Transverse colon (tissue), 4 donors: ENCODE measurements at regions not wholly inside any gene's neighbourhood (a gene's known extent, or its start where the extent isn't known, plus 50 kb on each side); places are given as distances from the start of the nearest gene placed in this dataset.

Experiments
- DNase-seq: peaks from one replicate; pipeline ENCODE4 v3.0.0-alpha.2; 2019
- H3K27ac ChIP-seq, 4 donors: fragments of 200-600 bp; sonication (generic); 2 replicates each; pipeline ENCODE4 v1.5.1; 2016 to 2018; ENCODE audit warnings: inconsistent platforms in 4 of 4
- H3K27me3 ChIP-seq: fragments of 200-600 bp; sonication (generic); 2 replicates; pipeline ENCODE4 v1.5.1; 2017; ENCODE audit warnings: inconsistent platforms
- H3K36me3 ChIP-seq, 4 donors: fragments of 200-600 bp; sonication (generic); 2 replicates each; pipeline ENCODE4 v1.5.1; 2017 to 2019; ENCODE audit warnings: inconsistent platforms in 4 of 4
- H3K4me1 ChIP-seq, 4 donors: fragments of 200-600 bp; sonication (generic); 2 replicates each; pipeline ENCODE4 v1.5.1; 2017 to 2020; ENCODE audit warnings: inconsistent platforms in 4 of 4
- H3K4me3 ChIP-seq, 4 donors: fragments of 200-600 bp; sonication (generic); 1 replicate in 1 of 4; 2 replicates in 3 of 4; pipeline versions ENCODE4 v1.5.1 to v1.6.1; 2017 to 2019; ENCODE audit warnings: inconsistent platforms in 4 of 4
- H3K9me3 ChIP-seq, 2 donors: fragments of 200-600 bp; sonication (generic); 2 replicates each; pipeline ENCODE4 v1.5.1; 2017 to 2019; ENCODE audit warnings: inconsistent platforms in 2 of 2
- EP300 ChIP-seq: sonication (generic); formaldehyde crosslinking; IDR thresholded peaks from one replicate; pipeline ENCODE4 v1.6.1; 2017; ENCODE audit warnings: antibody characterized with exemption, low read depth
- POLR2A ChIP-seq: fragments of 450-650 bp; IDR thresholded peaks from one replicate; pipeline ENCODE4 v1.6.1; 2016; ENCODE audit warnings: antibody characterized with exemption, mild to moderate bottlenecking, moderate library complexity
- POLR2AphosphoS5 ChIP-seq, 3 donors: sonication (generic); formaldehyde crosslinking; IDR thresholded peaks; one replicate each; pipeline ENCODE4 v1.6.1; 2016; ENCODE audit warnings: antibody characterized with exemption in 3 of 3
- WGBS, 2 donors: methylation state at CpG; one replicate each; pipeline ENCODE4 v1.1.5; 2018; ENCODE audit warnings: low coverage in 1 of 2; 5-methylcytosine and 5-hydroxymethylcytosine counted together
- in situ Hi-C, 4 donors: fragments of 200-750 bp; cut with MboI; loops; one replicate each; pipeline versions ENCODE4 v1.15.0 to v1.15.1; 2017; ENCODE audit warnings: low sequenced_read_pairs in 3 of 4, low pct_ligation_motif_present in 1 of 4, low pct_unique_long_range_greater_than_20kb in 1 of 4
- intact Hi-C: fragments of 100-400 bp; cut with DNase I; formaldehyde crosslinking; loops from one replicate; pipeline ENCODE4 v1.15.1; 2023; ENCODE audit warnings: low total_unique reads
- TF ChIP-seq, protein P1 (sequence below), 5 experiments: fragments of 200-600 bp in 3 of 5; fragments of 450-650 bp in 2 of 5; sonication (generic) in 3 of 5; IDR thresholded peaks; 1 replicate in 2 of 5; 2 replicates in 3 of 5; pipeline ENCODE4 v1.5.1; 2016 to 2017; ENCODE audit warnings: antibody characterized with exemption in 5 of 5, inconsistent platforms in 3 of 5, mild to moderate bottlenecking in 2 of 5, moderate library complexity in 1 of 5

DNA sequence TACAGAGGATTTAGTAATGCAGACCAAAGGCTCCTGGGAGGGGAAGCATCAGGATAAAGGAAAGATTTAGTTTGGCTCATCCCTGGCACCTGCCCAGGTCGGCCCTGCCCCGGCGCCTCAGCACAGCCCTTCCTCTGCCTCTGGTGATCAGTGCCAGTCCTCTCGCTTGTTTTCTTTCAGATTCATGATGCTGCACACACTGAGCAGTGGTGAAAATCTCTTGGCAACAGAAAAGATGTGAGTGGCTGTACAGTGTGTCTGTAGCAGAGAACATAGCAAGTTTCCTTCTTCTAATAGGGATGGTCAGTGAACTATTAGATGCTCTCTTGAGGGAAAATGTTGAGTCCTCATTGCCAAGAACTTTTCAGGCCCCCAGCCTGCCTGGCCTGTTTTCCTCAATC, 994.1 kb downstream of the KCNMA1 start:
- Histone ChIP-seq H3K9me3 (no peaks in the 10 kb centered on the region), H3K27ac (peak overlapping the region in 3 of 4 donors; percentile 15 to 75 (median 67)), H3K27me3 (no peaks in the 10 kb centered on the region), H3K4me1 (peaks cover 0 to 9% (median 4%) of the 10 kb centered on the region in 4 donors), H3K4me3 (no peak overlapping the region), H3K36me3 (no peaks in the 10 kb centered on the region)
- intact Hi-C loops (loop anchor here (10.0 kb wide), 1 partner anchor 331 kb away; no protein-coding TSS in a partner anchor), in situ Hi-C loops (no loop called here)
- peak; percentile 44 for DNase-seq
- TF ChIP-seq EP300 (no peak), POLR2AphosphoS5 (IDR thresholded peaks at IDR 0.05) (peak; percentile 13 to 60 (median 37)), POLR2A (no peak)
- TF ChIP-seq, protein P1, sequence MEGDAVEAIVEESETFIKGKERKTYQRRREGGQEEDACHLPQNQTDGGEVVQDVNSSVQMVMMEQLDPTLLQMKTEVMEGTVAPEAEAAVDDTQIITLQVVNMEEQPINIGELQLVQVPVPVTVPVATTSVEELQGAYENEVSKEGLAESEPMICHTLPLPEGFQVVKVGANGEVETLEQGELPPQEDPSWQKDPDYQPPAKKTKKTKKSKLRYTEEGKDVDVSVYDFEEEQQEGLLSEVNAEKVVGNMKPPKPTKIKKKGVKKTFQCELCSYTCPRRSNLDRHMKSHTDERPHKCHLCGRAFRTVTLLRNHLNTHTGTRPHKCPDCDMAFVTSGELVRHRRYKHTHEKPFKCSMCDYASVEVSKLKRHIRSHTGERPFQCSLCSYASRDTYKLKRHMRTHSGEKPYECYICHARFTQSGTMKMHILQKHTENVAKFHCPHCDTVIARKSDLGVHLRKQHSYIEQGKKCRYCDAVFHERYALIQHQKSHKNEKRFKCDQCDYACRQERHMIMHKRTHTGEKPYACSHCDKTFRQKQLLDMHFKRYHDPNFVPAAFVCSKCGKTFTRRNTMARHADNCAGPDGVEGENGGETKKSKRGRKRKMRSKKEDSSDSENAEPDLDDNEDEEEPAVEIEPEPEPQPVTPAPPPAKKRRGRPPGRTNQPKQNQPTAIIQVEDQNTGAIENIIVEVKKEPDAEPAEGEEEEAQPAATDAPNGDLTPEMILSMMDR (IDR thresholded peaks at IDR 0.05) = no peak
- WGBS, 2 donors = 50 to 53% methylated on average over 4 of the region's 4 CpGs

DNA sequence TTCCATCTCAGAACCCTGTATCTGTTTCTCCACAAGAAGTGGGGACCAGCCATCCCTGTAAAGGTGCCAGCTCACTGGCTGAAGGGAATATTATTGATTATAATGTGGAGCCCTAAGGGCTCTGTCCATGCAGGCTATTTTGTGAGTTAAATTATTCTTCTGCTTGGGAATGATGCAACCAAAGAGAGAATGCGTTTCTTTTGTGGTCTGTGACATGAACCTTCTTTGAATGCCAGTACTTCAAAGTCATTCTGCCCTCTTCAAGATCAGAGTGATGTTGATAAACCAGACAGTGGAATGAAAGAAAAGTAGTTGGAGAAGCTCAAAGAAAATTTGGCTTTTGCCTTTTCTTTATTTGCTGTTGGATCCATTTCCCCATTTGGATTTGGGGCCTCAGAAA, 995.2 kb downstream of the KCNMA1 start:
- TF ChIP-seq, protein P1 (IDR thresholded peaks at IDR 0.05) = no peak
- TF ChIP-seq POLR2AphosphoS5 (IDR thresholded peaks at IDR 0.05) = no peak
- TF ChIP-seq POLR2A = no peak
- TF ChIP-seq EP300 = no peak
- in situ Hi-C loops = no loop called here
- intact Hi-C loops = loop anchor here (10.0 kb wide), 1 partner anchor 332 kb away; no protein-coding TSS in a partner anchor
- no peak for DNase-seq
- Histone ChIP-seq H3K36me3 (no peaks in the 10 kb centered on the region), H3K4me3 (no peak overlapping the region), H3K27ac (peak overlapping the region in 2 of 4 donors; percentile 67 to 75), H3K4me1 (peaks cover 0 to 5% (median 2%) of the 10 kb centered on the region in 4 donors), H3K9me3 (no peaks in the 10 kb centered on the region), H3K27me3 (no peaks in the 10 kb centered on the region)
- 56 to 81% methylated on average over 1 of the region's 1 CpG for WGBS, 2 donors

DNA sequence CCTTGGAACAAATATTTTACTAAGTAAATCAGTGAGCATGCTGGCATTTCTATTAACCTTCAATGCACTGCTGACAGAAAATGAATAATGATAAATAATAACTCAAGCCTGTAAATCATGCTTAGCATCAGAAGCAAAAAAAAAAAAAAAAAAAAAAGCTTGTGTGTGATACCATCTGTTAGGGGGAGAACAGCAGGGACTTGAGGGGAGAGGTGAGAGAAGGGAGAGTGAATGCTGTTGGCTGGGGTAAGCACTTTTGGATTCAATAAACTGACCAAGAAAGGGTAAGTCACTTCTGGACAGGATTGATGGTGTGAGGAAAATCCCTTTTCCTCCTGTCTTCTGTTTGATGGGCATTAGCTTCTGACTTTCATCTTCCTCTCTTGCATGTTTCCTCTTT, 996.4 kb downstream of the KCNMA1 start:
- no peaks in the 10 kb centered on the region for H3K9me3 ChIP-seq
- H3K36me3 ChIP-seq = no peaks in the 10 kb centered on the region
- no peak for TF ChIP-seq EP300
- TF ChIP-seq, protein P1 (IDR thresholded peaks at IDR 0.05) = no peak
- no peak for TF ChIP-seq POLR2A
- TF ChIP-seq POLR2AphosphoS5 (IDR thresholded peaks at IDR 0.05) = no peak
- no peaks in the 10 kb centered on the region for H3K27me3 ChIP-seq
- H3K4me1 ChIP-seq = peaks cover 0 to 5% (median 2%) of the 10 kb centered on the region in 4 donors
- intact Hi-C loops = loop anchor here (10.0 kb wide), 1 partner anchor 334 kb away; no protein-coding TSS in a partner anchor
- in situ Hi-C loops = no loop called here
- peak overlapping the region in 2 of 4 donors; percentile 48 to 75 for H3K27ac ChIP-seq
- no peak overlapping the region for H3K4me3 ChIP-seq
- DNase-seq = no peak

DNA sequence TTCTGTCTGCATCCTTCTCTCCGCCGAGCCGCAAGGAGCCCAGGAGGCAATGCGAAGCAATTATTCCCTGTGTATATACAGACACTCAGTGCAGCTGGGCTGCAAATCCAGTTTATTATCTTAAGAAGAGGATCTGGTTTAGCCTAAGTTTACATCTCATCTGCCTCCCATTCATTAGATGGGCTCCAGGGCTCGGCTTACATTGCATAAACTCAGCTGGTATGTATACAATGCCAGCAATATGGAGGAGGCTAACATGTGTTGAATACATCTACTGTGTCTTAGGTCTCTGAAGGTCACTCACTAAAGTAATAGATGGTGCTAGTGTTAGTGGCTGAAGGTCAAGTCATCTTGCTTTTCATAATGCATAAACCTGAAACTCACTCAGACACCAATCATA, 996.8 kb downstream of the KCNMA1 start:
- intact Hi-C loops (loop anchor here (10.0 kb wide), 1 partner anchor 334 kb away; no protein-coding TSS in a partner anchor), in situ Hi-C loops (no loop called here)
- no peak for DNase-seq
- Histone ChIP-seq H3K27me3 (no peaks in the 10 kb centered on the region), H3K4me1 (peaks cover 0 to 5% (median 2%) of the 10 kb centered on the region in 4 donors), H3K27ac (peak overlapping the region in 2 of 4 donors; percentile 48 to 53), H3K9me3 (no peaks in the 10 kb centered on the region), H3K36me3 (no peaks in the 10 kb centered on the region), H3K4me3 (no peak overlapping the region)
- peak in 2 of 3 donors; percentile 63 to 64 for TF ChIP-seq POLR2AphosphoS5 (IDR thresholded peaks at IDR 0.05)
- TF ChIP-seq POLR2A = no peak
- TF ChIP-seq, protein P1 (IDR thresholded peaks at IDR 0.05) = no peak
- 79 to 81% methylated on average over 4 to 5 of the region's 5 CpGs for WGBS, 2 donors
